ENCODE measurements at regions not wholly inside any gene's neighbourhood (a gene's known extent, or its start where the extent isn't known, plus 50 kb on each side); places are given as distances from the start of the nearest gene placed in this dataset.

DNA sequence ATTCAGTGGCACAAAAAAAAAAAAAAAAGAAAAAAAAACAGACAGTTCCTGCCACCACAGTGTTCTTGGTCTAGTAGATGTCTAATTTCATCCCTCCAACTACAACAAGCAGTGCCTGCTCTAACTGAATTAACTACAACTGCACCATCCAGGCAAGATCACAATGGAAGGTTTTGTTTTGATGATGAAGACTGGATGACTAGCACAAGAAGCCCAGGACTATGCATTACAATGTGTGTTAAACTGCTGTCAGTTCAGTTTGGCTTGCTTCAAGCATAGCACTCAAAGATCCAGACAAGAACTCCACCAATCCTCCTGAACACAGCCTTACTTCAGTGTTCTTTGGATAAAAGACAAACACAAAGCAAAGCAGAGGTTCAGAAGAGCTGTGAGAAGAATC lies 279.9 kb downstream of the GRIN2B start:
- Histone ChIP-seq H3K9ac (ENCODE audit: control insufficient read depth, insufficient read depth, low read length) (no peak overlapping the region), H3K4me2 (ENCODE audit: control insufficient read depth, insufficient read depth) (no peak overlapping the region), H3K27me3 (replicated peaks in 1 of 2; ENCODE audit: control insufficient read depth in 2 of 2, insufficient read depth in 2 of 2, low read length in 1 of 2) (no peaks in the 10 kb centered on the region; a peak in 1 of 4 replicates), H4K20me1 (ENCODE audit: control insufficient read depth, insufficient read depth) (no peaks in the 10 kb centered on the region), H3K4me3 (no peak overlapping the region), H2AFZ (ENCODE audit: control insufficient read depth, low read depth, low read length) (no peak overlapping the region), H3K79me2 (ENCODE audit: control insufficient read depth, insufficient read depth, low read length) (no peaks in the 10 kb centered on the region), H3K4me1 (ENCODE audit: control insufficient read depth, insufficient read depth, low read length) (no peaks in the 10 kb centered on the region), H3K9me3 (replicated peaks; ENCODE audit: control insufficient read depth, insufficient read depth, low read length) (no peaks in the 10 kb centered on the region), H3K27ac (ENCODE audit: control insufficient read depth, insufficient read depth) (no peak overlapping the region), H3K36me3 (ENCODE audit: control insufficient read depth in 2 of 2, insufficient read depth in 2 of 2, low read length in 1 of 2) (no peaks in the 10 kb centered on the region)
- BruUV-seq (replicated peaks) = no TSS peak
- RAD21 ChIA-PET (ENCODE audit: unreplicated experiment) = no interaction called here
- CTCF ChIA-PET = no interaction called here
- SMC1A ChIA-PET (ENCODE audit: uncharacterized antibody, unreplicated experiment) = no interaction called here
- in situ Hi-C loops (cut with MboI) = no loop called here
- no peak for DNase-seq (ENCODE audit: low read depth, low spot score)
- intact Hi-C loops (cut with micrococcal nuclease; ENCODE audit: unreplicated experiment) = no loop called here
- TF ChIP-seq NRF1 (conservative IDR thresholded peaks at IDR 0.05; ENCODE audit: low read depth, low read length) = no peak
- TF ChIP-seq MEF2B (IDR thresholded peaks at IDR 0.05; ENCODE audit: partially characterized antibody, poor library complexity, severe bottlenecking) = no peak
- TF ChIP-seq EGR1 (IDR thresholded peaks at IDR 0.05; ENCODE audit: borderline replicate concordance in 1 of 2, low read depth in 2 of 2, low read length in 2 of 2) = no peak
- TF ChIP-seq, protein P1, sequence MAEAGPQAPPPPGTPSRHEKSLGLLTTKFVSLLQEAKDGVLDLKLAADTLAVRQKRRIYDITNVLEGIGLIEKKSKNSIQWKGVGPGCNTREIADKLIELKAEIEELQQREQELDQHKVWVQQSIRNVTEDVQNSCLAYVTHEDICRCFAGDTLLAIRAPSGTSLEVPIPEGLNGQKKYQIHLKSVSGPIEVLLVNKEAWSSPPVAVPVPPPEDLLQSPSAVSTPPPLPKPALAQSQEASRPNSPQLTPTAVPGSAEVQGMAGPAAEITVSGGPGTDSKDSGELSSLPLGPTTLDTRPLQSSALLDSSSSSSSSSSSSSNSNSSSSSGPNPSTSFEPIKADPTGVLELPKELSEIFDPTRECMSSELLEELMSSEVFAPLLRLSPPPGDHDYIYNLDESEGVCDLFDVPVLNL (IDR thresholded peaks at IDR 0.05; ENCODE audit: low read depth, low read length) = no peak
- TF ChIP-seq BCL11A (IDR thresholded peaks at IDR 0.05; ENCODE audit: low read depth, low read length) = no peak
- TF ChIP-seq CHD4 (IDR thresholded peaks at IDR 0.05) = no peak
- no peak for TF ChIP-seq USF2 (IDR thresholded peaks at IDR 0.05; ENCODE audit: borderline replicate concordance, low read depth, low read length)
- no peak for TF ChIP-seq YBX1 (IDR thresholded peaks at IDR 0.05)
- TF ChIP-seq, protein P2, sequence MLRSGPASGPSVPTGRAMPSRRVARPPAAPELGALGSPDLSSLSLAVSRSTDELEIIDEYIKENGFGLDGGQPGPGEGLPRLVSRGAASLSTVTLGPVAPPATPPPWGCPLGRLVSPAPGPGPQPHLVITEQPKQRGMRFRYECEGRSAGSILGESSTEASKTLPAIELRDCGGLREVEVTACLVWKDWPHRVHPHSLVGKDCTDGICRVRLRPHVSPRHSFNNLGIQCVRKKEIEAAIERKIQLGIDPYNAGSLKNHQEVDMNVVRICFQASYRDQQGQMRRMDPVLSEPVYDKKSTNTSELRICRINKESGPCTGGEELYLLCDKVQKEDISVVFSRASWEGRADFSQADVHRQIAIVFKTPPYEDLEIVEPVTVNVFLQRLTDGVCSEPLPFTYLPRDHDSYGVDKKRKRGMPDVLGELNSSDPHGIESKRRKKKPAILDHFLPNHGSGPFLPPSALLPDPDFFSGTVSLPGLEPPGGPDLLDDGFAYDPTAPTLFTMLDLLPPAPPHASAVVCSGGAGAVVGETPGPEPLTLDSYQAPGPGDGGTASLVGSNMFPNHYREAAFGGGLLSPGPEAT (IDR thresholded peaks at IDR 0.05; ENCODE audit: low read depth) = no peak
- no peak for TF ChIP-seq SMARCA5 (IDR thresholded peaks at IDR 0.05)
- TF ChIP-seq SPI1 (IDR thresholded peaks at IDR 0.05; ENCODE audit: borderline replicate concordance, insufficient read depth, low read depth, low read length) = no peak
- TF ChIP-seq MYC (IDR thresholded peaks at IDR 0.05; ENCODE audit: insufficient read depth, insufficient read length, insufficient replicate concordance, low read length, severe bottlenecking) = no peak
- no peak for TF ChIP-seq SP1 (IDR thresholded peaks at IDR 0.05; ENCODE audit: low read depth, low read length)
- TF ChIP-seq, protein P3, sequence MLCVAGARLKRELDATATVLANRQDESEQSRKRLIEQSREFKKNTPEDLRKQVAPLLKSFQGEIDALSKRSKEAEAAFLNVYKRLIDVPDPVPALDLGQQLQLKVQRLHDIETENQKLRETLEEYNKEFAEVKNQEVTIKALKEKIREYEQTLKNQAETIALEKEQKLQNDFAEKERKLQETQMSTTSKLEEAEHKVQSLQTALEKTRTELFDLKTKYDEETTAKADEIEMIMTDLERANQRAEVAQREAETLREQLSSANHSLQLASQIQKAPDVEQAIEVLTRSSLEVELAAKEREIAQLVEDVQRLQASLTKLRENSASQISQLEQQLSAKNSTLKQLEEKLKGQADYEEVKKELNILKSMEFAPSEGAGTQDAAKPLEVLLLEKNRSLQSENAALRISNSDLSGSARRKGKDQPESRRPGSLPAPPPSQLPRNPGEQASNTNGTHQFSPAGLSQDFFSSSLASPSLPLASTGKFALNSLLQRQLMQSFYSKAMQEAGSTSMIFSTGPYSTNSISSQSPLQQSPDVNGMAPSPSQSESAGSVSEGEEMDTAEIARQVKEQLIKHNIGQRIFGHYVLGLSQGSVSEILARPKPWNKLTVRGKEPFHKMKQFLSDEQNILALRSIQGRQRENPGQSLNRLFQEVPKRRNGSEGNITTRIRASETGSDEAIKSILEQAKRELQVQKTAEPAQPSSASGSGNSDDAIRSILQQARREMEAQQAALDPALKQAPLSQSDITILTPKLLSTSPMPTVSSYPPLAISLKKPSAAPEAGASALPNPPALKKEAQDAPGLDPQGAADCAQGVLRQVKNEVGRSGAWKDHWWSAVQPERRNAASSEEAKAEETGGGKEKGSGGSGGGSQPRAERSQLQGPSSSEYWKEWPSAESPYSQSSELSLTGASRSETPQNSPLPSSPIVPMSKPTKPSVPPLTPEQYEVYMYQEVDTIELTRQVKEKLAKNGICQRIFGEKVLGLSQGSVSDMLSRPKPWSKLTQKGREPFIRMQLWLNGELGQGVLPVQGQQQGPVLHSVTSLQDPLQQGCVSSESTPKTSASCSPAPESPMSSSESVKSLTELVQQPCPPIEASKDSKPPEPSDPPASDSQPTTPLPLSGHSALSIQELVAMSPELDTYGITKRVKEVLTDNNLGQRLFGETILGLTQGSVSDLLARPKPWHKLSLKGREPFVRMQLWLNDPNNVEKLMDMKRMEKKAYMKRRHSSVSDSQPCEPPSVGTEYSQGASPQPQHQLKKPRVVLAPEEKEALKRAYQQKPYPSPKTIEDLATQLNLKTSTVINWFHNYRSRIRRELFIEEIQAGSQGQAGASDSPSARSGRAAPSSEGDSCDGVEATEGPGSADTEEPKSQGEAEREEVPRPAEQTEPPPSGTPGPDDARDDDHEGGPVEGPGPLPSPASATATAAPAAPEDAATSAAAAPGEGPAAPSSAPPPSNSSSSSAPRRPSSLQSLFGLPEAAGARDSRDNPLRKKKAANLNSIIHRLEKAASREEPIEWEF (IDR thresholded peaks at IDR 0.05; ENCODE audit: insufficient replicate concordance, low read depth, low read length) = no peak
- TF ChIP-seq RUNX3 (IDR thresholded peaks at IDR 0.05; ENCODE audit: low read length) = no peak
- no peak for TF ChIP-seq NFXL1 (IDR thresholded peaks at IDR 0.05; ENCODE audit: borderline replicate concordance)
- TF ChIP-seq POLR2AphosphoS2 (IDR thresholded peaks at IDR 0.05; ENCODE audit: low read depth, low read length) = no peak
- no peak for FAIRE-seq
- ATAC-seq = no peak
- POLR2A ChIA-PET = no interaction called here

All from GM12878 (cell line).